IMR-90 (cell line): ENCODE measurements at regions not wholly inside any gene's neighbourhood (a gene's known extent, or its start where the extent isn't known, plus 50 kb on each side); places are given as distances from the start of the nearest gene placed in this dataset.
A peak's percentile ranks its signal among the peaks of the same experiment; 100 is the strongest.

Source experiments
- ATAC-seq: fragments of 200-7000 bp; cut with Tn5 transposase; 2 replicates; pipeline ENCODE4 v1.9.1; 2020; ENCODE audit warnings: low read depth, mild to moderate bottlenecking, moderate library complexity
- BruUV-seq: library from RNA; stranded (reverse); fragments of 400-500 nt; replicated peaks from 2 replicates; lab custom pipeline; 2021; lab: Mats Ljungman, UMichigan
- CTCF ChIA-PET: fragments of 300-600 bp; formaldehyde crosslinking; extraction: SDS; loops from one replicate; lab custom pipeline; 2021; ENCODE audit warnings: antibody characterized with exemption; lab: Yijun Ruan, JAX
- POLR2A ChIA-PET: fragments of 300-600 bp; sonication (Branson Sonifier 250); formaldehyde crosslinking; loops from one replicate; lab custom pipeline; 2022; ENCODE audit warnings: antibody characterized with exemption; ENCODE audit not compliant: unreplicated experiment; lab: Charles Lee
- DNase-seq: peaks from one replicate; pipeline ENCODE4 v3.0.0; 2013
- H2AFZ ChIP-seq: replicated peaks from 2 replicates; pipeline ENCODE3; 2013; ENCODE audit warnings: low read length, mild to moderate bottlenecking; ENCODE audit not compliant: poor library complexity
- H2AK5ac ChIP-seq: 2 replicates; pipeline ENCODE4 v1.6.1; 2013; ENCODE audit warnings: low read depth, low read length, inconsistent platforms
- H2AK9ac ChIP-seq: replicated peaks from 2 replicates; pipeline ENCODE3; 2013; ENCODE audit warnings: mild to moderate bottlenecking, low read depth, low read length, moderate library complexity; ENCODE audit not compliant: poor library complexity
- H2BK120ac ChIP-seq: 2 replicates; pipeline ENCODE4 v1.6.1; 2013; ENCODE audit warnings: low read depth, low read length, inconsistent platforms
- H2BK15ac ChIP-seq: 3 replicates; pipeline ENCODE4 v1.6.1; 2013; ENCODE audit warnings: low read depth, low read length, inconsistent platforms
- H2BK20ac ChIP-seq: 2 replicates; pipeline ENCODE4 v1.6.1; 2013; ENCODE audit warnings: low read depth, mild to moderate bottlenecking, inconsistent platforms, low read length, moderate library complexity
- H2BK5ac ChIP-seq: 2 replicates; pipeline ENCODE4 v1.6.1; 2013; ENCODE audit warnings: mild to moderate bottlenecking, low read depth, low read length, inconsistent platforms; ENCODE audit not compliant: poor library complexity, severe bottlenecking
- H3K14ac ChIP-seq: replicated peaks from 2 replicates; pipeline ENCODE4 v1.6.1; 2013; ENCODE audit warnings: low read depth, low read length, inconsistent platforms
- H3K18ac ChIP-seq: 2 replicates; pipeline ENCODE4 v1.6.1; 2013; ENCODE audit warnings: low read depth, low read length, control low read depth
- H3K23ac ChIP-seq: 2 replicates; pipeline ENCODE4 v1.6.1; 2013; ENCODE audit warnings: low read depth, low read length, inconsistent platforms
- H3K27ac ChIP-seq: 2 replicates; pipeline ENCODE4 v1.5.1; 2013; ENCODE audit warnings: mild to moderate bottlenecking, control low read depth, low read length; ENCODE audit not compliant: insufficient read depth
- H3K27me3 ChIP-seq: 2 replicates; pipeline ENCODE4 v1.6.1; 2013; ENCODE audit warnings: low read length; ENCODE audit not compliant: control insufficient read depth, insufficient read depth
- H3K36me3 ChIP-seq: 2 replicates; pipeline ENCODE4 v1.6.1; 2013; ENCODE audit warnings: low read length, mixed read lengths; ENCODE audit not compliant: control insufficient read depth, insufficient read depth
- H3K4ac ChIP-seq: 2 replicates; pipeline ENCODE4 v1.6.1; 2013; ENCODE audit warnings: low read depth, low read length, inconsistent platforms
- H3K4me1 ChIP-seq: 2 replicates; pipeline ENCODE4 v1.6.1; 2013; ENCODE audit warnings: low read length, mixed read lengths; ENCODE audit not compliant: control insufficient read depth, insufficient read depth
- H3K4me2 ChIP-seq: 2 replicates; pipeline ENCODE4 v1.6.1; 2013; ENCODE audit warnings: low read depth, mild to moderate bottlenecking, control low read depth, low read length, moderate library complexity
- H3K4me3 ChIP-seq: 2 replicates; pipeline ENCODE4 v1.5.1; 2013; ENCODE audit warnings: low read depth, mild to moderate bottlenecking, control low read depth, low read length, moderate library complexity; ENCODE audit not compliant: insufficient read depth
- H3K56ac ChIP-seq: 2 replicates; pipeline ENCODE4 v1.6.1; 2013; ENCODE audit warnings: low read length, inconsistent platforms; ENCODE audit not compliant: insufficient read depth; ENCODE audit errors: extremely low read depth
- H3K79me1 ChIP-seq, 2 experiments: 2 replicates each; pipeline ENCODE4 v1.6.1; 2013; ENCODE audit warnings: low read length in 2 of 2, inconsistent platforms in 1 of 2, low read depth in 1 of 2
- H3K9ac ChIP-seq: 2 replicates; pipeline ENCODE4 v1.6.1; 2013; ENCODE audit warnings: low read depth, low read length, control low read depth
- H3K9me1 ChIP-seq: 2 replicates; pipeline ENCODE4 v1.6.1; 2013; ENCODE audit warnings: low read length, inconsistent platforms; ENCODE audit not compliant: insufficient read depth
- H3K9me3 ChIP-seq: 2 replicates; pipeline ENCODE4 v1.6.1; 2013; ENCODE audit warnings: low read length; ENCODE audit not compliant: control insufficient read depth, insufficient read depth
- H4K20me1 ChIP-seq: 2 replicates; pipeline ENCODE4 v1.6.1; 2013; ENCODE audit warnings: low read length, inconsistent platforms; ENCODE audit not compliant: insufficient read depth
- H4K5ac ChIP-seq: 2 replicates; pipeline ENCODE4 v1.6.1; 2013; ENCODE audit warnings: mild to moderate bottlenecking, low read depth, low read length, control low read depth
- H4K8ac ChIP-seq, 2 experiments: 2 replicates each; pipeline ENCODE4 v1.6.1; 2013; ENCODE audit warnings: low read depth in 2 of 2, low read length in 2 of 2, control low read depth in 1 of 2, inconsistent platforms in 1 of 2
- H4K91ac ChIP-seq: 2 replicates; pipeline ENCODE4 v1.6.1; 2013; ENCODE audit warnings: low read depth, low read length, inconsistent platforms; ENCODE audit not compliant: insufficient read depth
- BHLHE40 ChIP-seq: fragments of 150-350 bp; IDR thresholded peaks from 2 replicates; pipeline ENCODE4 v1.6.1; 2016; ENCODE audit warnings: mild to moderate bottlenecking, low read depth, low read length
- CEBPB ChIP-seq: IDR thresholded peaks from 2 replicates; pipeline ENCODE4 v1.6.1; 2012; ENCODE audit warnings: low read depth, low read length, improper control_type of control experiment
- CHD1 ChIP-seq: IDR thresholded peaks from 2 replicates; pipeline ENCODE4 v1.6.1; 2012; ENCODE audit warnings: low read depth, low read length, improper control_type of control experiment
- FOS ChIP-seq: fragments of 150-350 bp; IDR thresholded peaks from 2 replicates; pipeline ENCODE4 v1.6.1; 2016; ENCODE audit warnings: low read depth, low read length
- MAFK ChIP-seq: IDR thresholded peaks from 2 replicates; pipeline ENCODE4 v1.6.1; 2012; ENCODE audit warnings: low read depth, low read length, improper control_type of control experiment
- MAZ ChIP-seq: IDR thresholded peaks from 2 replicates; pipeline ENCODE4 v1.6.1; 2012; ENCODE audit warnings: low read depth, mild to moderate bottlenecking, low read length, improper control_type of control experiment, moderate library complexity, borderline replicate concordance
- MXI1 ChIP-seq: IDR thresholded peaks from 2 replicates; pipeline ENCODE4 v1.6.1; 2012; ENCODE audit warnings: low read depth, mild to moderate bottlenecking, low read length, moderate library complexity, borderline replicate concordance
- NFE2L2 ChIP-seq: fragments of 150-350 bp; IDR thresholded peaks from 2 replicates; pipeline ENCODE4 v1.6.1; 2016; ENCODE audit warnings: low read depth, mild to moderate bottlenecking, low read length
- POLR2A ChIP-seq: IDR thresholded peaks from 2 replicates; pipeline ENCODE4 v1.6.1; 2012; ENCODE audit warnings: mild to moderate bottlenecking, low read depth, low read length
- RAD21 ChIP-seq: IDR thresholded peaks from 2 replicates; pipeline ENCODE4 v1.6.1; 2012; ENCODE audit warnings: low read length, improper control_type of control experiment
- RFX5 ChIP-seq: IDR thresholded peaks from 2 replicates; pipeline ENCODE4 v1.8.0; 2012; ENCODE audit warnings: low read depth, mild to moderate bottlenecking, low read length, moderate library complexity
- WGBS, 2 experiments: methylation state at CpG; one replicate each; pipeline versions ENCODE4 v1.1.5 to v1.1.7; 2013; ENCODE audit warnings: missing lambda C conversion rate in 2 of 2; ENCODE audit not compliant: insufficient read length in 1 of 2; ENCODE audit errors: extremely low coverage in 2 of 2; 5-methylcytosine and 5-hydroxymethylcytosine counted together
- dilution Hi-C: fragments of 300-500 bp; cut with HindIII; formaldehyde crosslinking; loops from one replicate; pipeline ENCODE4 v1.14.3; 2018; ENCODE audit warnings: low sequenced_read_pairs; ENCODE audit not compliant: unreplicated experiment
- in situ Hi-C: fragments of 300-500 bp; cut with MboI; formaldehyde crosslinking; loops from 3 replicates; pipeline ENCODE4 v1.14.3; 2019; ENCODE audit warnings: low sequenced_read_pairs, inconsistent platforms, mixed read lengths
- intact Hi-C: fragments of 100-400 bp; cut with micrococcal nuclease; formaldehyde crosslinking; loops from 2 replicates; pipeline ENCODE4 v1.10.0; 2022
- TF ChIP-seq, protein P1 (sequence below): fragments of 150-350 bp; IDR thresholded peaks from 2 replicates; pipeline ENCODE4 v1.6.1; 2017; ENCODE audit warnings: mild to moderate bottlenecking, antibody characterized with exemption, low read length, low read depth
- TF ChIP-seq, protein P2 (sequence below): fragments of 150-350 bp; IDR thresholded peaks from 2 replicates; pipeline ENCODE4 v1.6.1; 2016; ENCODE audit warnings: low read depth, mild to moderate bottlenecking, low read length, moderate library complexity, borderline replicate concordance
- TF ChIP-seq, protein P3 (sequence below): conservative IDR thresholded peaks from 2 replicates; pipeline ENCODE4 v1.5.1; 2012; ENCODE audit warnings: mild to moderate bottlenecking, low read depth, low read length, improper control_type of control experiment

DNA sequence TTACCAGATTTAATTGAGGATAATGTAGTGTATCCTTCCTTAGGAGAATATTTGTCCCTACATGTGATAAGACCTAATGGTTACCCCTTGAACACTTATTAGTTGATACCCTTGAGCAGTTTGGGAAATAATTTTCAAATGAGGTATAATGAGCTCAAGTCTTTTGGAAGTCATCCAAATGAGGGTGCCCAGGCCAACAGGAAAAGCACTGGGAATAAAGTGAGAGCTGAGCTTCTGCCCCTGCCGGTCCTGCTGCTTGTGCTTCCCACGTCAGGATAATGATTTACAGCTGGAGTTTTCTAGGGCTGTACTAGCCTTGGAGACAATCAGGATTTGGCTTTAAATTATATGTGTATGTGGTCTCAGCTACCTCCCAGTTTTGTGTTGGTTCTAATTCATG lies 178.8 kb upstream of the FRMD6 start:
- Histone ChIP-seq H3K4me3 (no peak overlapping the region), H3K36me3 (no peaks in the 10 kb centered on the region), H3K23ac (no peak overlapping the region), H4K5ac (no peak overlapping the region), H4K20me1 (no peaks in the 10 kb centered on the region), H3K9me3 (0 out of 2 replicates have a peak, but pooled peaks cover 2% of the 10 kb centered on the region), H2BK15ac (peak overlapping the region; percentile 74; the same call in 1 of the 3 replicates), H2BK120ac (peak overlapping the region; percentile 60; the same call in 1 of the 2 replicates), H4K91ac (no peak overlapping the region), H3K56ac (no peak overlapping the region), H2AFZ (no peak overlapping the region), H2BK20ac (peak overlapping the region; percentile 59), H2AK9ac (no peak overlapping the region), H3K27me3 (no peaks in the 10 kb centered on the region), H3K4ac (no peak overlapping the region; the same call in 1 of the 2 replicates), H3K9me1 (no peaks in the 10 kb centered on the region), H2BK5ac (no peak overlapping the region), H3K14ac (0 out of 2 replicates have a peak overlapping the region, but pooled peaks have one; percentile 61), H3K18ac (no peak overlapping the region; the same call in 1 of the 2 replicates), H2AK5ac (no peak overlapping the region), H3K27ac (no peak overlapping the region), H3K4me1 (peaks cover 10% of the 10 kb centered on the region; the same call in 1 of the 2 replicates), H3K4me2 (no peak overlapping the region), H3K79me1 (no peaks in the 10 kb centered on the region), H4K8ac (0 out of 4 replicates have a peak overlapping the region, but pooled peaks have one; percentile 24 to 70), H3K9ac (no peak overlapping the region)
- in situ Hi-C loops: no loop called here
- ChIA-PET CTCF (no interaction called here), POLR2A (no interaction called here)
- intact Hi-C loops: no loop called here
- 75% methylated on average over 2 of the region's 2 CpGs; no CpG with 5 or more reads in 1 of the 2 experiments for WGBS, 2 experiments
- no TSS peak for BruUV-seq
- DNase-seq (no peak), ATAC-seq (no peak)
- dilution Hi-C loops: no loop called here
- TF ChIP-seq NFE2L2 (no peak), RFX5 (no peak), MAFK (no peak), CEBPB (no peak), MAZ (no peak), MXI1 (no peak), CHD1 (no peak), RAD21 (no peak), BHLHE40 (no peak), POLR2A (no peak), FOS (no peak)
- TF ChIP-seq, protein P1, sequence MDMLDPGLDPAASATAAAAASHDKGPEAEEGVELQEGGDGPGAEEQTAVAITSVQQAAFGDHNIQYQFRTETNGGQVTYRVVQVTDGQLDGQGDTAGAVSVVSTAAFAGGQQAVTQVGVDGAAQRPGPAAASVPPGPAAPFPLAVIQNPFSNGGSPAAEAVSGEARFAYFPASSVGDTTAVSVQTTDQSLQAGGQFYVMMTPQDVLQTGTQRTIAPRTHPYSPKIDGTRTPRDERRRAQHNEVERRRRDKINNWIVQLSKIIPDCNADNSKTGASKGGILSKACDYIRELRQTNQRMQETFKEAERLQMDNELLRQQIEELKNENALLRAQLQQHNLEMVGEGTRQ: no peak
- TF ChIP-seq, protein P2, sequence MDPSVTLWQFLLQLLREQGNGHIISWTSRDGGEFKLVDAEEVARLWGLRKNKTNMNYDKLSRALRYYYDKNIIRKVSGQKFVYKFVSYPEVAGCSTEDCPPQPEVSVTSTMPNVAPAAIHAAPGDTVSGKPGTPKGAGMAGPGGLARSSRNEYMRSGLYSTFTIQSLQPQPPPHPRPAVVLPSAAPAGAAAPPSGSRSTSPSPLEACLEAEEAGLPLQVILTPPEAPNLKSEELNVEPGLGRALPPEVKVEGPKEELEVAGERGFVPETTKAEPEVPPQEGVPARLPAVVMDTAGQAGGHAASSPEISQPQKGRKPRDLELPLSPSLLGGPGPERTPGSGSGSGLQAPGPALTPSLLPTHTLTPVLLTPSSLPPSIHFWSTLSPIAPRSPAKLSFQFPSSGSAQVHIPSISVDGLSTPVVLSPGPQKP: no peak
- TF ChIP-seq, protein P3, sequence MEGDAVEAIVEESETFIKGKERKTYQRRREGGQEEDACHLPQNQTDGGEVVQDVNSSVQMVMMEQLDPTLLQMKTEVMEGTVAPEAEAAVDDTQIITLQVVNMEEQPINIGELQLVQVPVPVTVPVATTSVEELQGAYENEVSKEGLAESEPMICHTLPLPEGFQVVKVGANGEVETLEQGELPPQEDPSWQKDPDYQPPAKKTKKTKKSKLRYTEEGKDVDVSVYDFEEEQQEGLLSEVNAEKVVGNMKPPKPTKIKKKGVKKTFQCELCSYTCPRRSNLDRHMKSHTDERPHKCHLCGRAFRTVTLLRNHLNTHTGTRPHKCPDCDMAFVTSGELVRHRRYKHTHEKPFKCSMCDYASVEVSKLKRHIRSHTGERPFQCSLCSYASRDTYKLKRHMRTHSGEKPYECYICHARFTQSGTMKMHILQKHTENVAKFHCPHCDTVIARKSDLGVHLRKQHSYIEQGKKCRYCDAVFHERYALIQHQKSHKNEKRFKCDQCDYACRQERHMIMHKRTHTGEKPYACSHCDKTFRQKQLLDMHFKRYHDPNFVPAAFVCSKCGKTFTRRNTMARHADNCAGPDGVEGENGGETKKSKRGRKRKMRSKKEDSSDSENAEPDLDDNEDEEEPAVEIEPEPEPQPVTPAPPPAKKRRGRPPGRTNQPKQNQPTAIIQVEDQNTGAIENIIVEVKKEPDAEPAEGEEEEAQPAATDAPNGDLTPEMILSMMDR: no peak
